NCI-H446 treated with DMSO at 0.1 percent for 48 hours (cell line): ENCODE measurements at regions not wholly inside any gene's neighbourhood (a gene's known extent, or its start where the extent isn't known, plus 50 kb on each side); places are given as distances from the start of the nearest gene placed in this dataset.

ENCODE experiments used
- DNase-seq: peaks from one replicate; lab custom pipeline; 2025; lab: John Stamatoyannopoulos, UW

GRCh38 chr3:67706934-67707333, 52.5 kb upstream of the SUCLG2 start:
- DNase-seq: no peak

GRCh38 chr3:67704322-67704721, 49.9 kb upstream of the SUCLG2 start:
- DNase-seq: no peak
